Liver (tissue), 8 donors: ENCODE measurements at regions not wholly inside any gene's neighbourhood (a gene's known extent, or its start where the extent isn't known, plus 50 kb on each side); places are given as distances from the start of the nearest gene placed in this dataset.

Source experiments
- DNase-seq: peaks from one replicate; pipeline ENCODE4 v3.0.0-alpha.2; 2017; ENCODE audit warnings: low spot score
- H3K27ac ChIP-seq, 2 donors: one replicate each; pipeline ENCODE4 v1.7.0; 2013; ENCODE audit warnings: inconsistent platforms in 2 of 2, low read length in 2 of 2, control low read depth in 1 of 2, low read depth in 1 of 2, mild to moderate bottlenecking in 1 of 2
- H3K27me3 ChIP-seq, 4 donors: one replicate each; pipeline versions ENCODE4 v1.6.1 to v1.7.0; 2013; ENCODE audit warnings: low read length in 3 of 4, inconsistent platforms in 1 of 4, mild to moderate bottlenecking in 1 of 4, moderate library complexity in 1 of 4; ENCODE audit not compliant: control insufficient read depth in 4 of 4, insufficient read depth in 4 of 4
- H3K36me3 ChIP-seq, 4 donors: one replicate each; pipeline versions ENCODE4 v1.6.1 to v1.7.0; 2013; ENCODE audit warnings: low read length in 3 of 4, mild to moderate bottlenecking in 3 of 4, low read depth in 1 of 4, moderate library complexity in 1 of 4; ENCODE audit not compliant: control insufficient read depth in 4 of 4, insufficient read depth in 3 of 4
- H3K4me1 ChIP-seq, 4 donors: one replicate each; pipeline versions ENCODE4 v1.6.1 to v1.7.0; 2013; ENCODE audit warnings: low read length in 3 of 4, mild to moderate bottlenecking in 3 of 4, moderate library complexity in 1 of 4; ENCODE audit not compliant: control insufficient read depth in 4 of 4, insufficient read depth in 4 of 4
- H3K4me3 ChIP-seq, 3 donors: one replicate each; pipeline versions ENCODE4 v1.6.1 to v1.7.0; 2013; ENCODE audit warnings: low read length in 3 of 3, control low read depth in 1 of 3, low read depth in 1 of 3, mild to moderate bottlenecking in 1 of 3
- H3K9ac ChIP-seq, 2 donors: one replicate each; pipeline ENCODE4 v1.7.0; 2013; ENCODE audit warnings: low read length in 2 of 2, mild to moderate bottlenecking in 2 of 2, moderate library complexity in 2 of 2, control low read depth in 1 of 2, low read depth in 1 of 2
- H3K9me3 ChIP-seq, 4 donors: one replicate each; pipeline versions ENCODE4 v1.6.1 to v1.7.0; 2013; ENCODE audit warnings: low read length in 3 of 4; ENCODE audit not compliant: control insufficient read depth in 4 of 4
- EGR1 ChIP-seq, 2 donors: IDR thresholded peaks; 2 replicates each; pipeline ENCODE4 v1.6.1; 2016 to 2018; ENCODE audit warnings: antibody characterized with exemption in 2 of 2, low read depth in 2 of 2
- FOXA1 ChIP-seq: IDR thresholded peaks from 2 replicates; pipeline ENCODE4 v1.6.1; 2016; ENCODE audit warnings: antibody characterized with exemption
- FOXA2 ChIP-seq: IDR thresholded peaks from 2 replicates; pipeline ENCODE4 v1.6.1; 2016; ENCODE audit warnings: antibody characterized with exemption
- HNF4A ChIP-seq, 2 donors: conservative IDR thresholded peaks; 2 replicates each; pipeline ENCODE4 v1.6.1; 2016; ENCODE audit warnings: antibody characterized with exemption in 2 of 2, mild to moderate bottlenecking in 2 of 2
- HNF4G ChIP-seq: IDR thresholded peaks from 2 replicates; pipeline ENCODE4 v1.6.1; 2016; ENCODE audit warnings: antibody characterized with exemption
- NR2F2 ChIP-seq: IDR thresholded peaks from 2 replicates; pipeline ENCODE4 v1.6.1; 2016; ENCODE audit warnings: antibody characterized with exemption
- RAD21 ChIP-seq, 2 donors: IDR thresholded peaks; 2 replicates each; pipeline ENCODE4 v1.6.1; 2016; ENCODE audit warnings: antibody characterized with exemption in 2 of 2, mild to moderate bottlenecking in 2 of 2
- RXRA ChIP-seq, 2 donors: IDR thresholded peaks; 2 replicates each; pipeline ENCODE4 v1.6.1; 2017 to 2018; ENCODE audit warnings: antibody characterized with exemption in 2 of 2, mild to moderate bottlenecking in 1 of 2
- TAF1 ChIP-seq: conservative IDR thresholded peaks from 2 replicates; pipeline ENCODE4 v1.6.1; 2016; ENCODE audit warnings: antibody characterized with exemption, mild to moderate bottlenecking
- YY1 ChIP-seq: IDR thresholded peaks from 2 replicates; pipeline ENCODE4 v1.6.1; 2016; ENCODE audit warnings: antibody characterized with exemption, mild to moderate bottlenecking
- WGBS: extraction: QIAGEN DNeasy Blood & Tissue Kit; methylation state at CpG from one replicate; pipeline ENCODE4 v1.1.7; 2013; 5-methylcytosine and 5-hydroxymethylcytosine counted together
- TF ChIP-seq, protein P1 (sequence below): fragments of 150-350 bp; IDR thresholded peaks from 2 replicates; pipeline ENCODE4 v1.5.1; 2017; ENCODE audit warnings: improper control_type of control experiment, low read depth, low read length; ENCODE audit not compliant: missing input control
- TF ChIP-seq, protein P2 (sequence below): IDR thresholded peaks from 2 replicates; pipeline ENCODE4 v1.6.1; 2016; ENCODE audit warnings: antibody characterized with exemption
- TF ChIP-seq, protein P3 (sequence below): IDR thresholded peaks from 2 replicates; pipeline ENCODE4 v1.6.1; 2016; ENCODE audit warnings: antibody characterized with exemption, mild to moderate bottlenecking
- TF ChIP-seq, protein P4 (sequence below): IDR thresholded peaks from 2 replicates; pipeline ENCODE4 v1.6.1; 2016; ENCODE audit warnings: antibody characterized with exemption
- donor health status: healthy.
- donor health status: healthy.
- donor health status: healthy.
- donor health status: healthy.
- donor health status: healthy.

DNA sequence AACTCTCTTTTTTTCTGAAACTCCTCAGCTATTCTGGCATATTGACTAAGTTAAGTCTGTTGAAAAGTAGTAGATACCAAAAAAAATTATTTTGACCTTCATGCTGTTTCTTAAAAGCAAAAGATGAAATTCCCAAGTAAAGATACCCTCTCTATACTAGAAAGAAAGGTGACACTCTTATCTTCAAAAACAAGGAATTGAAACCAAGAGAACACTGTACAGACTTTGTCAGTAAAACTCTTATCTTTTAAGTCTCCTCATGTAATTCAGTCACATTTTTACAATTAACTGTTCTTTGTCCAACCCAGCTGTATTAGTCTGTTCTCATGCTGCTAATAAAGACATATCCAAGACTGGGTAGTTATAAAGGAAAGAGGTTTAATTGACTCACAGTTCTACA is 496.2 kb downstream of the LTN1 start (continued):
- TF ChIP-seq, protein P1, sequence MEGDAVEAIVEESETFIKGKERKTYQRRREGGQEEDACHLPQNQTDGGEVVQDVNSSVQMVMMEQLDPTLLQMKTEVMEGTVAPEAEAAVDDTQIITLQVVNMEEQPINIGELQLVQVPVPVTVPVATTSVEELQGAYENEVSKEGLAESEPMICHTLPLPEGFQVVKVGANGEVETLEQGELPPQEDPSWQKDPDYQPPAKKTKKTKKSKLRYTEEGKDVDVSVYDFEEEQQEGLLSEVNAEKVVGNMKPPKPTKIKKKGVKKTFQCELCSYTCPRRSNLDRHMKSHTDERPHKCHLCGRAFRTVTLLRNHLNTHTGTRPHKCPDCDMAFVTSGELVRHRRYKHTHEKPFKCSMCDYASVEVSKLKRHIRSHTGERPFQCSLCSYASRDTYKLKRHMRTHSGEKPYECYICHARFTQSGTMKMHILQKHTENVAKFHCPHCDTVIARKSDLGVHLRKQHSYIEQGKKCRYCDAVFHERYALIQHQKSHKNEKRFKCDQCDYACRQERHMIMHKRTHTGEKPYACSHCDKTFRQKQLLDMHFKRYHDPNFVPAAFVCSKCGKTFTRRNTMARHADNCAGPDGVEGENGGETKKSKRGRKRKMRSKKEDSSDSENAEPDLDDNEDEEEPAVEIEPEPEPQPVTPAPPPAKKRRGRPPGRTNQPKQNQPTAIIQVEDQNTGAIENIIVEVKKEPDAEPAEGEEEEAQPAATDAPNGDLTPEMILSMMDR: no peak
- TF ChIP-seq YY1 (no peak), FOXA1 (no peak), EGR1 (IDR thresholded peaks at IDR 0.05; ENCODE audit: low read depth in 2 of 2) (no peak), HNF4G (no peak), NR2F2 (no peak), FOXA2 (no peak)
- TF ChIP-seq, protein P2, sequence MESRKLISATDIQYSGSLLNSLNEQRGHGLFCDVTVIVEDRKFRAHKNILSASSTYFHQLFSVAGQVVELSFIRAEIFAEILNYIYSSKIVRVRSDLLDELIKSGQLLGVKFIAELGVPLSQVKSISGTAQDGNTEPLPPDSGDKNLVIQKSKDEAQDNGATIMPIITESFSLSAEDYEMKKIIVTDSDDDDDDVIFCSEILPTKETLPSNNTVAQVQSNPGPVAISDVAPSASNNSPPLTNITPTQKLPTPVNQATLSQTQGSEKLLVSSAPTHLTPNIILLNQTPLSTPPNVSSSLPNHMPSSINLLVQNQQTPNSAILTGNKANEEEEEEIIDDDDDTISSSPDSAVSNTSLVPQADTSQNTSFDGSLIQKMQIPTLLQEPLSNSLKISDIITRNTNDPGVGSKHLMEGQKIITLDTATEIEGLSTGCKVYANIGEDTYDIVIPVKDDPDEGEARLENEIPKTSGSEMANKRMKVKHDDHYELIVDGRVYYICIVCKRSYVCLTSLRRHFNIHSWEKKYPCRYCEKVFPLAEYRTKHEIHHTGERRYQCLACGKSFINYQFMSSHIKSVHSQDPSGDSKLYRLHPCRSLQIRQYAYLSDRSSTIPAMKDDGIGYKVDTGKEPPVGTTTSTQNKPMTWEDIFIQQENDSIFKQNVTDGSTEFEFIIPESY: no peak

DNA sequence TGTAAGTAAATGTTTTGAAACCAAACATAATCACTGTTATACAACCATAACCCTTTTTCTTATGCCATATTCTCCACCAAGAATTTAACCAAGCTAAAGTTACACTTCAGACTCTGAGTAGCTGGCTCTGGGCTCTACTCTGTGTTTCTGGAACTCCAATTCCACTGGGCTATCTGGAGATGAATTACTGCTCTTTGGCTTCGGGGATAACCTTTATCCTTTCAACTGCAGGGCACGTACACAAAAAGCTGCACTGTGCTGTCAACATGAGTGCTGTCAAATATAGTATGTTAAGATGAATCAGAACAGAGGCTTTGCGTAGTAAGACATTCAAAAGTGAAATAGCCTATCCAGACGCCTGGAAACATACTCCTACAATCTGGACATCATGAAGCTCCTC is 500.6 kb downstream of the LTN1 start:
- no peaks in the 10 kb centered on the region for H3K27me3 ChIP-seq
- no peak for TF ChIP-seq TAF1
- TF ChIP-seq RAD21 (IDR thresholded peaks at IDR 0.05): no peak
- TF ChIP-seq NR2F2: no peak
- TF ChIP-seq, protein P3, sequence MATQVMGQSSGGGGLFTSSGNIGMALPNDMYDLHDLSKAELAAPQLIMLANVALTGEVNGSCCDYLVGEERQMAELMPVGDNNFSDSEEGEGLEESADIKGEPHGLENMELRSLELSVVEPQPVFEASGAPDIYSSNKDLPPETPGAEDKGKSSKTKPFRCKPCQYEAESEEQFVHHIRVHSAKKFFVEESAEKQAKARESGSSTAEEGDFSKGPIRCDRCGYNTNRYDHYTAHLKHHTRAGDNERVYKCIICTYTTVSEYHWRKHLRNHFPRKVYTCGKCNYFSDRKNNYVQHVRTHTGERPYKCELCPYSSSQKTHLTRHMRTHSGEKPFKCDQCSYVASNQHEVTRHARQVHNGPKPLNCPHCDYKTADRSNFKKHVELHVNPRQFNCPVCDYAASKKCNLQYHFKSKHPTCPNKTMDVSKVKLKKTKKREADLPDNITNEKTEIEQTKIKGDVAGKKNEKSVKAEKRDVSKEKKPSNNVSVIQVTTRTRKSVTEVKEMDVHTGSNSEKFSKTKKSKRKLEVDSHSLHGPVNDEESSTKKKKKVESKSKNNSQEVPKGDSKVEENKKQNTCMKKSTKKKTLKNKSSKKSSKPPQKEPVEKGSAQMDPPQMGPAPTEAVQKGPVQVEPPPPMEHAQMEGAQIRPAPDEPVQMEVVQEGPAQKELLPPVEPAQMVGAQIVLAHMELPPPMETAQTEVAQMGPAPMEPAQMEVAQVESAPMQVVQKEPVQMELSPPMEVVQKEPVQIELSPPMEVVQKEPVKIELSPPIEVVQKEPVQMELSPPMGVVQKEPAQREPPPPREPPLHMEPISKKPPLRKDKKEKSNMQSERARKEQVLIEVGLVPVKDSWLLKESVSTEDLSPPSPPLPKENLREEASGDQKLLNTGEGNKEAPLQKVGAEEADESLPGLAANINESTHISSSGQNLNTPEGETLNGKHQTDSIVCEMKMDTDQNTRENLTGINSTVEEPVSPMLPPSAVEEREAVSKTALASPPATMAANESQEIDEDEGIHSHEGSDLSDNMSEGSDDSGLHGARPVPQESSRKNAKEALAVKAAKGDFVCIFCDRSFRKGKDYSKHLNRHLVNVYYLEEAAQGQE: no peak
- TF ChIP-seq HNF4A (conservative IDR thresholded peaks at IDR 0.05): peak in 1 of 2 donors; percentile 21
- no peak for TF ChIP-seq FOXA2
- no peak for DNase-seq
- no peak overlapping the region for H3K4me3 ChIP-seq
- no peaks in the 10 kb centered on the region for H3K4me1 ChIP-seq
- no peaks in the 10 kb centered on the region for H3K36me3 ChIP-seq
- H3K27ac ChIP-seq: no peak overlapping the region
- H3K9me3 ChIP-seq: no peaks in the 10 kb centered on the region
- H3K9ac ChIP-seq: no peak overlapping the region
- WGBS: 51% methylated on average over 4 of the region's 4 CpGs

DNA sequence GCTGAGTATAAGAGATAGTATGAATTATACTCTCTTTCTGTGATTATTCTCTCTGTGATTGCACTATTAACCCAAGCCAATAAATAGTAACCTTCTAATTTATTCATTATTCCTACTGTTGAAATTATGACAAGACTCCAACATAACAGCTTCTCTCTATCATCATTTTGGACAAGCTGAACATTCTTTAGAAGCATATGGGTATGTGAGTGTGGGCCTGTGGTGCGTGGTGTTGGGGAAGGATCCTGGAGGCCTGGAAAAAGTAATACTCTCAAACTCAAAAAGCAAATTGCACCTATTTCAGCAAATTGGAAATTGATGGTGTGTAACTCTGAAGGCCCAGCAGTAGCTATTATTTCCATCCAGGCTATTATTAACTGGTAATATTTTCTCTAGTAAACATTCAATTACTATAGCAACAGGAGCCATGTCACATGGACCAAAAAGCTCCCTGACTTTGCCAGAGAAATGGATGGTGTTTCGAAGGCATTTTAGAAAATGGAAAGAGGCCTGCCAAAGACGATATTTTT is 502.8 kb downstream of the LTN1 start:
- Histone ChIP-seq H3K27me3 (no peaks in the 10 kb centered on the region), H3K4me3 (no peak overlapping the region), H3K27ac (no peak overlapping the region), H3K36me3 (no peaks in the 10 kb centered on the region), H3K9me3 (no peaks in the 10 kb centered on the region), H3K9ac (no peak overlapping the region), H3K4me1 (no peaks in the 10 kb centered on the region)
- WGBS: 89% methylated on average over 3 of the region's 3 CpGs
- TF ChIP-seq, protein P3: no peak
- TF ChIP-seq RXRA (IDR thresholded peaks at IDR 0.05): no peak
- no peak for TF ChIP-seq NR2F2
- no peak for TF ChIP-seq TAF1
- TF ChIP-seq, protein P4, sequence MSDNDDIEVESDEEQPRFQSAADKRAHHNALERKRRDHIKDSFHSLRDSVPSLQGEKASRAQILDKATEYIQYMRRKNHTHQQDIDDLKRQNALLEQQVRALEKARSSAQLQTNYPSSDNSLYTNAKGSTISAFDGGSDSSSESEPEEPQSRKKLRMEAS: no peak
- TF ChIP-seq YY1: no peak
- TF ChIP-seq FOXA2: no peak
- no peak for DNase-seq
